Activated B cell treated with CpG ODN at 0.5 μM for 24 hours (primary cell): ENCODE measurements at regions not wholly inside any gene's neighbourhood (a gene's known extent, or its start where the extent isn't known, plus 50 kb on each side); places are given as distances from the start of the nearest gene placed in this dataset.

Source experiments
- ATAC-seq: fragments of 200-7000 bp; cut with Tn5 transposase; one replicate; pipeline ENCODE4 v1.10.0; 2021; ENCODE audit warnings: low read depth, mild to moderate bottlenecking, moderate library complexity
- CTCF ChIA-PET: fragments of 350-600 bp; sonication (Branson Sonifier 250); formaldehyde crosslinking; loops from one replicate; lab custom pipeline; 2021; ENCODE audit warnings: antibody characterized with exemption; lab: Charles Lee
- POLR2A ChIA-PET: fragments of 350-600 bp; sonication (Branson Sonifier 250); formaldehyde crosslinking; loops from one replicate; lab custom pipeline; 2021; ENCODE audit warnings: antibody characterized with exemption; lab: Charles Lee
- DNase-seq: peaks from one replicate; pipeline ENCODE4 v3.0.0; 2022
- H3K27ac Mint-ChIP-seq: one replicate; pipeline ENCODE4 v1.8.0; 2020; ENCODE audit warnings: mixed read lengths
- H3K27me3 Mint-ChIP-seq: one replicate; pipeline ENCODE4 v1.8.0; 2021; ENCODE audit warnings: mixed read lengths
- H3K36me3 Mint-ChIP-seq: one replicate; pipeline ENCODE4 v1.8.0; 2021; ENCODE audit warnings: low read depth, mixed read lengths
- H3K4me1 Mint-ChIP-seq: one replicate; pipeline ENCODE4 v1.8.0; 2021; ENCODE audit warnings: mixed read lengths
- H3K4me3 Mint-ChIP-seq: one replicate; pipeline ENCODE4 v1.8.0; 2020; ENCODE audit warnings: mild to moderate bottlenecking, mixed read lengths
- H3K9me3 Mint-ChIP-seq: one replicate; pipeline ENCODE4 v1.8.0; 2020; ENCODE audit warnings: mixed read lengths
- CTCF ChIP-seq: fragments of 200-600 bp; IDR thresholded peaks from one replicate; pipeline ENCODE4 v1.8.0; 2022; ENCODE audit warnings: antibody characterized with exemption, mild to moderate bottlenecking
- intact Hi-C: fragments of 100-400 bp; cut with micrococcal nuclease; formaldehyde crosslinking; loops from one replicate; pipeline ENCODE4 v1.15.1; 2024

- ChIA-PET CTCF (no interaction called here), POLR2A (no interaction called here)
- H3K27me3 Mint-ChIP-seq, result no peaks in the 10 kb centered on the region
- TF ChIP-seq CTCF, result no peak
- H3K36me3 Mint-ChIP-seq, result no peaks in the 10 kb centered on the region
- H3K4me3 Mint-ChIP-seq, result no peak overlapping the region
- no peak overlapping the region for H3K27ac Mint-ChIP-seq
- no peak for DNase-seq
- intact Hi-C loops, result no loop called here
- H3K9me3 Mint-ChIP-seq, result no peaks in the 10 kb centered on the region
- no peak for ATAC-seq
- H3K4me1 Mint-ChIP-seq, result no peaks in the 10 kb centered on the region
Observed at GRCh38 chr21:38622081-38622826, 124.0 kb upstream of the ERG start.

DNA sequence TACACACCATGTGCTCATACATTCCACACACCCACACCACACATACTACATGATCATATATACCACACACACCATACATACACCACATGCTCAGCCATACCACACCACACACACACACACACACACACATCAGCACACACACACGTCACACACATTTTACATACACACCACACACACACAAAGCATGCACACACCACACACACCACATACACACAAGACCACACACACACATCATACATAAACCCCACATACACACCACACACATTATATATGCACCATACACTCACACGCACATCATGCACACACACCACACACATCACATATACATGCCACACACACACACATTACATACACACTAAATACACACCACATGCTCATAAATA is 124.5 kb upstream of the ERG start:
- Mint-ChIP-seq H3K9me3 (no peaks in the 10 kb centered on the region), H3K27me3 (no peaks in the 10 kb centered on the region), H3K4me3 (no peak overlapping the region), H3K27ac (no peak overlapping the region), H3K36me3 (no peaks in the 10 kb centered on the region), H3K4me1 (no peaks in the 10 kb centered on the region)
- no peak for TF ChIP-seq CTCF
- CTCF ChIA-PET, result no interaction called here
- ATAC-seq (no peak), DNase-seq (no peak)
- POLR2A ChIA-PET, result no interaction called here
- intact Hi-C loops, result no loop called here

DNA sequence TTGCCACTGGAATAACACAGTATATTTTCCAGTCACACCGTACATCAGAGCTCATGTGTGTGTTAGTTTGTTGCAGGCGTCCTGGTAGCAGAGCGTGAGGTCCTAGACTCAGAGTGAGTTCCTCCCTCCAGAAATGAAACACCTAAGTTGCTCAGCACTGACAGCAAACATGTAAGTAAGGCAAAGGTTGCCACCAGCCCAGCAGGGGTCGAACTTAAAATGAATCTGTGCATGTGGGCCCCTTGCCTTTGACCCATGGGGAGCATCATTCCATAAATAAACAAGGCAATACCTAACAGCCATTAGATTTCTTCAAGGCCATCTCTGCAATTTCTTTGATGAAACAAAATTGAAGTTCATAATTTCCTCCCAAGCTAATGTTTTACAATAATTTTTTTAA is 125.3 kb upstream of the ERG start:
- intact Hi-C loops, result no loop called here
- CTCF ChIA-PET, result no interaction called here
- H3K36me3 Mint-ChIP-seq, result no peaks in the 10 kb centered on the region

DNA sequence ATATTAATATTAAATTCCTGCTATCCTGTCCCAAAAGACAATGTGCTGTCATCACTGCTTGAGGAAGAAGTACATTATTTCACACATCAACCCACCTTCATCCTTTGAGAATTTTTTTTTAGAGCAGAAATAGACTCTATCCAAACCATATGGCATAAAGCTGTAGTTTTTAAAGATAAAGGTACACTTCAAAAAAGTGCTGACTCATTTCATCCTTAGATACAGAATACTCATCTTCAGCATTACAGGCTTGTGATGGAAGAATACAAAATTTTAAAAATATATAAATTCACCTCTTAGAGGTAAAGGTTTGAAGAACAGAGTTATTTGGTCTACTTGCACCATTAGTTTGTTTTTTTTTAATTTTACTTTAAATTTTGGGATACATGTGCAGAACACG is 126.7 kb upstream of the ERG start:
- Mint-ChIP-seq H3K36me3 (no peaks in the 10 kb centered on the region), H3K27me3 (no peaks in the 10 kb centered on the region), H3K4me1 (no peaks in the 10 kb centered on the region), H3K27ac (no peak overlapping the region), H3K4me3 (no peak overlapping the region), H3K9me3 (peaks cover 5% of the 10 kb centered on the region)
- intact Hi-C loops, result no loop called here
- ChIA-PET POLR2A (no interaction called here), CTCF (no interaction called here)
- no peak for TF ChIP-seq CTCF
- no peak for ATAC-seq
- no peak for DNase-seq

More for the DNA sequence above, 125.3 kb upstream of the ERG start:
- Mint-ChIP-seq H3K4me3 (no peak overlapping the region), H3K9me3 (peaks cover 3% of the 10 kb centered on the region), H3K27ac (no peak overlapping the region), H3K27me3 (no peaks in the 10 kb centered on the region), H3K4me1 (no peaks in the 10 kb centered on the region)
- ATAC-seq, result no peak
- TF ChIP-seq CTCF, result no peak
- no peak for DNase-seq
- POLR2A ChIA-PET, result no interaction called here

- POLR2A ChIA-PET, result no interaction called here
- Mint-ChIP-seq H3K27me3 (no peaks in the 10 kb centered on the region), H3K27ac (no peak overlapping the region), H3K36me3 (no peaks in the 10 kb centered on the region), H3K4me1 (no peaks in the 10 kb centered on the region), H3K9me3 (peaks cover 10% of the 10 kb centered on the region), H3K4me3 (no peak overlapping the region)
- no peak for TF ChIP-seq CTCF
- intact Hi-C loops, result no loop called here
- no peak for DNase-seq
- ATAC-seq, result no peak
- CTCF ChIA-PET, result no interaction called here
Observed at GRCh38 chr21:38626306-38626705, 128.0 kb upstream of the ERG start.
